Lower leg skin (tissue), 3 donors: ENCODE measurements at regions not wholly inside any gene's neighbourhood (a gene's known extent, or its start where the extent isn't known, plus 50 kb on each side); places are given as distances from the start of the nearest gene placed in this dataset.

ENCODE experiments used
- POLR2A ChIP-seq, 2 donors: fragments of 450-650 bp; IDR thresholded peaks; one replicate each; pipeline ENCODE4 v1.6.1; 2016 to 2017; ENCODE audit warnings: antibody characterized with exemption in 2 of 2, mild to moderate bottlenecking in 1 of 2, moderate library complexity in 1 of 2
- TF ChIP-seq, protein P1 (sequence below), 3 donors: fragments of 450-650 bp; IDR thresholded peaks; one replicate each; pipeline ENCODE4 v1.5.1; 2016; ENCODE audit warnings: antibody characterized with exemption in 3 of 3, mild to moderate bottlenecking in 3 of 3, moderate library complexity in 2 of 3

DNA sequence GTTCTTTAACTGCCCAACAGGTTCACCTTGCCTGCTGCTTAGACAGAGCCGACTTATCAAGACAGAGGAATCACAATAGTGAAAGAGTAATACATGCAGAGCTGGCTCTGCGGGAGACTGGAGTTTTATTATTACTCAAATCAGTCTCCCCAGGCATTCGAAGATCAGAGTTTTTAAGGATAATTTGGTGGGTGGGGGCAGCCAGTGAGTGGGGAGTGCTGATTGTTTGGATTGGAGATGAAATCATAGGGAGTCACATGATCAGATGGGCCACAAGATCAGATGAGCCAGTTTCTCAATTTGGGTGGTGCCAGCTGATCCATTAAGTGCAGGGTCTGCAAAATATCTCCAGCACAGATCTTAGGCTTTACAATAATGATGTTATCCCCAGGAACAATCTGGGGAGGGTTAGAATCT, 131.3 kb downstream of the AKR1D1 start:
- TF ChIP-seq, protein P1, sequence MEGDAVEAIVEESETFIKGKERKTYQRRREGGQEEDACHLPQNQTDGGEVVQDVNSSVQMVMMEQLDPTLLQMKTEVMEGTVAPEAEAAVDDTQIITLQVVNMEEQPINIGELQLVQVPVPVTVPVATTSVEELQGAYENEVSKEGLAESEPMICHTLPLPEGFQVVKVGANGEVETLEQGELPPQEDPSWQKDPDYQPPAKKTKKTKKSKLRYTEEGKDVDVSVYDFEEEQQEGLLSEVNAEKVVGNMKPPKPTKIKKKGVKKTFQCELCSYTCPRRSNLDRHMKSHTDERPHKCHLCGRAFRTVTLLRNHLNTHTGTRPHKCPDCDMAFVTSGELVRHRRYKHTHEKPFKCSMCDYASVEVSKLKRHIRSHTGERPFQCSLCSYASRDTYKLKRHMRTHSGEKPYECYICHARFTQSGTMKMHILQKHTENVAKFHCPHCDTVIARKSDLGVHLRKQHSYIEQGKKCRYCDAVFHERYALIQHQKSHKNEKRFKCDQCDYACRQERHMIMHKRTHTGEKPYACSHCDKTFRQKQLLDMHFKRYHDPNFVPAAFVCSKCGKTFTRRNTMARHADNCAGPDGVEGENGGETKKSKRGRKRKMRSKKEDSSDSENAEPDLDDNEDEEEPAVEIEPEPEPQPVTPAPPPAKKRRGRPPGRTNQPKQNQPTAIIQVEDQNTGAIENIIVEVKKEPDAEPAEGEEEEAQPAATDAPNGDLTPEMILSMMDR (IDR thresholded peaks at IDR 0.05) = no peak
- no peak for TF ChIP-seq POLR2A (IDR thresholded peaks at IDR 0.05)
